OCI-LY1 (cell line): ENCODE measurements at regions not wholly inside any gene's neighbourhood (a gene's known extent, or its start where the extent isn't known, plus 50 kb on each side); places are given as distances from the start of the nearest gene placed in this dataset.

Experiments used
- H2AFZ ChIP-seq: fragments of 200-600 bp; sonication (generic), shearing (Covaris generic); 2 replicates; pipeline ENCODE4 v1.6.0; 2014; ENCODE audit warnings: antibody characterized with exemption, mild to moderate bottlenecking, low read length
- H3F3A ChIP-seq: fragments of 200-600 bp; sonication (generic), shearing (Covaris generic); 2 replicates; pipeline ENCODE4 v1.6.0; 2014; ENCODE audit warnings: mild to moderate bottlenecking, antibody characterized with exemption, low read length, moderate library complexity; ENCODE audit not compliant: insufficient read depth
- H3K27ac ChIP-seq: fragments of 200-600 bp; sonication (generic); 2 replicates; pipeline ENCODE4 v1.5.1; 2014; ENCODE audit warnings: low read length, mixed run types, mild to moderate bottlenecking, low read depth; ENCODE audit not compliant: poor library complexity, severe bottlenecking
- H3K27me3 ChIP-seq: fragments of 200-600 bp; sonication (generic); 2 replicates; pipeline ENCODE4 v1.6.0; 2014; ENCODE audit warnings: antibody characterized with exemption, mild to moderate bottlenecking, low read length, moderate library complexity; ENCODE audit not compliant: insufficient read depth
- H3K36me3 ChIP-seq: fragments of 200-600 bp; sonication (generic); 2 replicates; pipeline ENCODE4 v1.6.1; 2014; ENCODE audit warnings: mild to moderate bottlenecking, antibody characterized with exemption, low read length, moderate library complexity, mixed read lengths; ENCODE audit not compliant: insufficient read depth
- H3K4me1 ChIP-seq: fragments of 200-600 bp; sonication (generic); 2 replicates; pipeline ENCODE4 v1.5.1; 2014; ENCODE audit warnings: mild to moderate bottlenecking, low read length, moderate library complexity; ENCODE audit not compliant: insufficient read depth, severe bottlenecking
- H3K4me2 ChIP-seq: fragments of 200-600 bp; sonication (generic), shearing (Covaris generic); 2 replicates; pipeline ENCODE4 v1.6.1; 2014; ENCODE audit warnings: low read length
- H3K4me3 ChIP-seq: fragments of 200-600 bp; sonication (generic); 2 replicates; pipeline ENCODE4 v1.5.1; 2014; ENCODE audit warnings: low read length, low read depth, mild to moderate bottlenecking, mixed read lengths; ENCODE audit not compliant: poor library complexity, severe bottlenecking
- H3K79me2 ChIP-seq: fragments of 200-600 bp; shearing (Covaris generic); 2 replicates; pipeline ENCODE4 v1.6.1; 2016; ENCODE audit warnings: mixed run types, low read length, mixed read lengths; ENCODE audit not compliant: insufficient read depth
- H3K9ac ChIP-seq: fragments of 200-600 bp; sonication (generic), shearing (Covaris generic); 2 replicates; pipeline ENCODE4 v1.6.1; 2014; ENCODE audit warnings: mild to moderate bottlenecking, low read length, mixed read lengths
- H3K9me2 ChIP-seq: fragments of 200-600 bp; sonication (generic), shearing (Covaris generic); 2 replicates; pipeline ENCODE4 v1.6.1; 2014; ENCODE audit warnings: low read depth, mild to moderate bottlenecking, low read length, mixed read lengths
- H3K9me3 ChIP-seq: fragments of 200-600 bp; shearing (Covaris generic); 2 replicates; pipeline ENCODE4 v1.6.1; 2014; ENCODE audit warnings: low read length, mixed read lengths
- H4K20me1 ChIP-seq: fragments of 200-600 bp; sonication (generic), shearing (Covaris generic); 2 replicates; pipeline ENCODE4 v1.6.0; 2016; ENCODE audit warnings: mild to moderate bottlenecking, low read length; ENCODE audit not compliant: insufficient read depth
- CTCF ChIP-seq: fragments of 200-600 bp; sonication (generic), shearing (Covaris generic); IDR thresholded peaks from 2 replicates; pipeline ENCODE4 v1.5.1; 2017; ENCODE audit warnings: mild to moderate bottlenecking, antibody characterized with exemption, low read length, moderate library complexity, mixed read lengths
- EZH2 ChIP-seq: fragments of 200-600 bp; sonication (generic), shearing (Covaris generic); IDR thresholded peaks from 2 replicates; pipeline ENCODE4 v1.8.0; 2017; ENCODE audit warnings: borderline replicate concordance, mixed run types, mild to moderate bottlenecking, antibody characterized with exemption, low read length, moderate library complexity, mixed read lengths

GRCh38 chr6:134774201-134774638, 175.7 kb downstream of the ALDH8A1 start:
- Histone ChIP-seq H3K9me3 (no peaks in the 10 kb centered on the region), H3K4me2 (no peak overlapping the region), H3K4me1 (no peaks in the 10 kb centered on the region), H3K27ac (no peak overlapping the region), H3K4me3 (no peak overlapping the region), H3K79me2 (no peaks in the 10 kb centered on the region), H3K36me3 (no peaks in the 10 kb centered on the region), H3K9ac (no peak overlapping the region), H2AFZ (no peak overlapping the region), H3K9me2 (no peaks in the 10 kb centered on the region), H3K27me3 (no peaks in the 10 kb centered on the region), H3F3A (no peaks in the 10 kb centered on the region), H4K20me1 (no peaks in the 10 kb centered on the region)
- no peak for TF ChIP-seq CTCF
- TF ChIP-seq EZH2 = no peak

- Histone ChIP-seq H3K9me2 (no peaks in the 10 kb centered on the region), H3K36me3 (no peaks in the 10 kb centered on the region), H3F3A (no peaks in the 10 kb centered on the region), H3K79me2 (no peaks in the 10 kb centered on the region), H4K20me1 (no peaks in the 10 kb centered on the region), H2AFZ (no peak overlapping the region), H3K4me2 (no peak overlapping the region), H3K27me3 (no peaks in the 10 kb centered on the region), H3K4me3 (no peak overlapping the region), H3K4me1 (no peaks in the 10 kb centered on the region), H3K27ac (no peak overlapping the region), H3K9ac (no peak overlapping the region), H3K9me3 (no peaks in the 10 kb centered on the region)
- no peak for TF ChIP-seq EZH2
- TF ChIP-seq CTCF = no peak
Observed at GRCh38 chr6:134772671-134773360, 177.1 kb downstream of the ALDH8A1 start.

GRCh38 chr6:134768931-134769330, 181.0 kb downstream of the ALDH8A1 start:
- Histone ChIP-seq H3K27me3 (no peaks in the 10 kb centered on the region), H3K4me1 (no peaks in the 10 kb centered on the region), H4K20me1 (no peaks in the 10 kb centered on the region), H3K36me3 (no peaks in the 10 kb centered on the region), H3K4me2 (no peak overlapping the region), H3K79me2 (no peaks in the 10 kb centered on the region), H3K27ac (no peak overlapping the region), H3K9ac (no peak overlapping the region), H3K9me2 (no peaks in the 10 kb centered on the region), H3K4me3 (no peak overlapping the region), H3K9me3 (no peaks in the 10 kb centered on the region), H2AFZ (no peak overlapping the region), H3F3A (no peaks in the 10 kb centered on the region)
- TF ChIP-seq CTCF (no peak), EZH2 (no peak)
